ENCODE measurements at regions not wholly inside any gene's neighbourhood (a gene's known extent, or its start where the extent isn't known, plus 50 kb on each side); places are given as distances from the start of the nearest gene placed in this dataset.

DNA sequence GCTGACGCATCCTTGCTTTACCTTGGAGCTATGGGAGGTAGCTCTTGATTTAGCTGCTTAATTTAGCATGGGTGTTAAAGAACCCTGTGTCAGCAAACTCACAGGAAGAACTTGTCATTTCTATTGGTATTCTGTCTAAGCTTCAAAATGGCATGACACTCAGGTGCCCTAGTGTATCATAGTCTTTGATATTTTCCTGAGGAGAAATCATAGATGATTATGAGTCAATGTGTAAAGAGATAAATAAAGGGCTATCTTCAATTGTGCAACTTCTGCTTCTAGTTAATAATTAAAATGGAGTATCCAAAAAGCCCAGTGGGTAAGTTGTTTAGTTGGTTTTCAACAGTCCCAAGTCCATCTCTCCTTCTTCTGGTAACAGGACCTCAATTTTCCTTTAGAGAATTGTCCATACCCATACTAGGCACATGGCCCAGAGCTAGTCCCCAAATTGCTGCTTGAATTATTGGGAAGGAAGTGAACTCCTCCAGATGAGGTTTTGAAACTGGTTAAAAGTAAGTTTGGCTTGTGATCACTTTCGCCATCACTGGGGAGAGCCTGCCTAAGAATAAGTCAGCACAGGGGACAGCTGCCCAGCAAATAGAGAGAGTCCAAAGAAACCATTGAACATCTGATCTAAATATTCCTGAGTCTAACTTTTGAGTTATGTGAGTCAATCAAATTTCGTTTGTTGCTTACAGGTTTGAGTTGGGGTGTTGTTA, 169.0 kb upstream of the PHYHIPL start (continued):
- no peak for TF ChIP-seq CREM (IDR thresholded peaks at IDR 0.05; ENCODE audit: low read depth)
- TF ChIP-seq, protein P1, sequence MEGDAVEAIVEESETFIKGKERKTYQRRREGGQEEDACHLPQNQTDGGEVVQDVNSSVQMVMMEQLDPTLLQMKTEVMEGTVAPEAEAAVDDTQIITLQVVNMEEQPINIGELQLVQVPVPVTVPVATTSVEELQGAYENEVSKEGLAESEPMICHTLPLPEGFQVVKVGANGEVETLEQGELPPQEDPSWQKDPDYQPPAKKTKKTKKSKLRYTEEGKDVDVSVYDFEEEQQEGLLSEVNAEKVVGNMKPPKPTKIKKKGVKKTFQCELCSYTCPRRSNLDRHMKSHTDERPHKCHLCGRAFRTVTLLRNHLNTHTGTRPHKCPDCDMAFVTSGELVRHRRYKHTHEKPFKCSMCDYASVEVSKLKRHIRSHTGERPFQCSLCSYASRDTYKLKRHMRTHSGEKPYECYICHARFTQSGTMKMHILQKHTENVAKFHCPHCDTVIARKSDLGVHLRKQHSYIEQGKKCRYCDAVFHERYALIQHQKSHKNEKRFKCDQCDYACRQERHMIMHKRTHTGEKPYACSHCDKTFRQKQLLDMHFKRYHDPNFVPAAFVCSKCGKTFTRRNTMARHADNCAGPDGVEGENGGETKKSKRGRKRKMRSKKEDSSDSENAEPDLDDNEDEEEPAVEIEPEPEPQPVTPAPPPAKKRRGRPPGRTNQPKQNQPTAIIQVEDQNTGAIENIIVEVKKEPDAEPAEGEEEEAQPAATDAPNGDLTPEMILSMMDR (IDR thresholded peaks at IDR 0.05 in 2 of 3, conservative IDR thresholded peaks at IDR 0.05 in 1 of 3; ENCODE audit: control insufficient read depth in 2 of 3, extremely low read depth in 1 of 3, insufficient read depth in 1 of 3, low read depth in 3 of 3, low read length in 3 of 3), result no peak
- no peak for TF ChIP-seq CBFB (IDR thresholded peaks at IDR 0.05; ENCODE audit: low read depth)
- TF ChIP-seq SMAD1 (IDR thresholded peaks at IDR 0.05; ENCODE audit: low read depth, partially characterized antibody), result no peak
- TF ChIP-seq, protein P2, sequence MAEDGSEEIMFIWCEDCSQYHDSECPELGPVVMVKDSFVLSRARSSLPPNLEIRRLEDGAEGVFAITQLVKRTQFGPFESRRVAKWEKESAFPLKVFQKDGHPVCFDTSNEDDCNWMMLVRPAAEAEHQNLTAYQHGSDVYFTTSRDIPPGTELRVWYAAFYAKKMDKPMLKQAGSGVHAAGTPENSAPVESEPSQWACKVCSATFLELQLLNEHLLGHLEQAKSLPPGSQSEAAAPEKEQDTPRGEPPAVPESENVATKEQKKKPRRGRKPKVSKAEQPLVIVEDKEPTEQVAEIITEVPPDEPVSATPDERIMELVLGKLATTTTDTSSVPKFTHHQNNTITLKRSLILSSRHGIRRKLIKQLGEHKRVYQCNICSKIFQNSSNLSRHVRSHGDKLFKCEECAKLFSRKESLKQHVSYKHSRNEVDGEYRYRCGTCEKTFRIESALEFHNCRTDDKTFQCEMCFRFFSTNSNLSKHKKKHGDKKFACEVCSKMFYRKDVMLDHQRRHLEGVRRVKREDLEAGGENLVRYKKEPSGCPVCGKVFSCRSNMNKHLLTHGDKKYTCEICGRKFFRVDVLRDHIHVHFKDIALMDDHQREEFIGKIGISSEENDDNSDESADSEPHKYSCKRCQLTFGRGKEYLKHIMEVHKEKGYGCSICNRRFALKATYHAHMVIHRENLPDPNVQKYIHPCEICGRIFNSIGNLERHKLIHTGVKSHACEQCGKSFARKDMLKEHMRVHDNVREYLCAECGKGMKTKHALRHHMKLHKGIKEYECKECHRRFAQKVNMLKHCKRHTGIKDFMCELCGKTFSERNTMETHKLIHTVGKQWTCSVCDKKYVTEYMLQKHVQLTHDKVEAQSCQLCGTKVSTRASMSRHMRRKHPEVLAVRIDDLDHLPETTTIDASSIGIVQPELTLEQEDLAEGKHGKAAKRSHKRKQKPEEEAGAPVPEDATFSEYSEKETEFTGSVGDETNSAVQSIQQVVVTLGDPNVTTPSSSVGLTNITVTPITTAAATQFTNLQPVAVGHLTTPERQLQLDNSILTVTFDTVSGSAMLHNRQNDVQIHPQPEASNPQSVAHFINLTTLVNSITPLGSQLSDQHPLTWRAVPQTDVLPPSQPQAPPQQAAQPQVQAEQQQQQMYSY (CRISPR knock-in tag; IDR thresholded peaks at IDR 0.05), result no peak
- no peak for TF ChIP-seq IRF4 (IDR thresholded peaks at IDR 0.05; ENCODE audit: low read depth, low read length)
- TF ChIP-seq SREBF1 (IDR thresholded peaks at IDR 0.05; ENCODE audit: low read length), result no peak
- TF ChIP-seq DPF2 (IDR thresholded peaks at IDR 0.05), result peak; percentile 29; the same call in 1 of the 2 replicates
- TF ChIP-seq FOXK2 (IDR thresholded peaks at IDR 0.05), result no peak
- TF ChIP-seq TCF12 (IDR thresholded peaks at IDR 0.05; ENCODE audit: low read depth, low read length), result no peak
- TF ChIP-seq BCL11A (IDR thresholded peaks at IDR 0.05; ENCODE audit: low read depth, low read length), result no peak
- TF ChIP-seq NFIC (IDR thresholded peaks at IDR 0.05; ENCODE audit: low read depth, low read length), result no peak
- TF ChIP-seq, protein P3, sequence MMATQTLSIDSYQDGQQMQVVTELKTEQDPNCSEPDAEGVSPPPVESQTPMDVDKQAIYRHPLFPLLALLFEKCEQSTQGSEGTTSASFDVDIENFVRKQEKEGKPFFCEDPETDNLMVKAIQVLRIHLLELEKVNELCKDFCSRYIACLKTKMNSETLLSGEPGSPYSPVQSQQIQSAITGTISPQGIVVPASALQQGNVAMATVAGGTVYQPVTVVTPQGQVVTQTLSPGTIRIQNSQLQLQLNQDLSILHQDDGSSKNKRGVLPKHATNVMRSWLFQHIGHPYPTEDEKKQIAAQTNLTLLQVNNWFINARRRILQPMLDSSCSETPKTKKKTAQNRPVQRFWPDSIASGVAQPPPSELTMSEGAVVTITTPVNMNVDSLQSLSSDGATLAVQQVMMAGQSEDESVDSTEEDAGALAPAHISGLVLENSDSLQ (IDR thresholded peaks at IDR 0.05), result no peak
- 0 out of 2 replicates have a peak, but pooled peaks have one; percentile 7 for TF ChIP-seq RUNX3 (IDR thresholded peaks at IDR 0.05; ENCODE audit: low read length)
- TF ChIP-seq ZNF274 (IDR thresholded peaks at IDR 0.05; ENCODE audit: insufficient read depth, insufficient read length), result no peak
- TF ChIP-seq MEF2B (IDR thresholded peaks at IDR 0.05; ENCODE audit: partially characterized antibody, poor library complexity, severe bottlenecking), result peak; percentile 10
- no peak; the same call in 1 of the 2 replicates for TF ChIP-seq EED (IDR thresholded peaks at IDR 0.05; ENCODE audit: low read depth)
- TF ChIP-seq BACH1 (IDR thresholded peaks at IDR 0.05; ENCODE audit: borderline replicate concordance), result no peak
- peak; percentile 36; the same call in 1 of the 2 replicates for TF ChIP-seq IKZF1 (conservative IDR thresholded peaks at IDR 0.05)
- TF ChIP-seq NR2F1 (conservative IDR thresholded peaks at IDR 0.05), result no peak
- TF ChIP-seq ATF7 (IDR thresholded peaks at IDR 0.05; ENCODE audit: low read depth), result no peak
- no peak for TF ChIP-seq WRNIP1 (IDR thresholded peaks at IDR 0.05; ENCODE audit: borderline replicate concordance, low read depth, low read length)
- no peak for TF ChIP-seq HDGF (IDR thresholded peaks at IDR 0.05)
- TF ChIP-seq EGR1 (IDR thresholded peaks at IDR 0.05; ENCODE audit: borderline replicate concordance in 1 of 2, low read depth in 2 of 2, low read length in 2 of 2), result no peak
- peak; percentile 35; the same call in 1 of the 2 replicates for TF ChIP-seq SPI1 (IDR thresholded peaks at IDR 0.05; ENCODE audit: borderline replicate concordance, insufficient read depth, low read depth, low read length)
- TF ChIP-seq ZSCAN29 (IDR thresholded peaks at IDR 0.05), result 0 out of 2 replicates have a peak, but pooled peaks have one; percentile 52

Measured in GM12878 (cell line).